ENCODE measurements at regions not wholly inside any gene's neighbourhood (a gene's known extent, or its start where the extent isn't known, plus 50 kb on each side); places are given as distances from the start of the nearest gene placed in this dataset.

DNA sequence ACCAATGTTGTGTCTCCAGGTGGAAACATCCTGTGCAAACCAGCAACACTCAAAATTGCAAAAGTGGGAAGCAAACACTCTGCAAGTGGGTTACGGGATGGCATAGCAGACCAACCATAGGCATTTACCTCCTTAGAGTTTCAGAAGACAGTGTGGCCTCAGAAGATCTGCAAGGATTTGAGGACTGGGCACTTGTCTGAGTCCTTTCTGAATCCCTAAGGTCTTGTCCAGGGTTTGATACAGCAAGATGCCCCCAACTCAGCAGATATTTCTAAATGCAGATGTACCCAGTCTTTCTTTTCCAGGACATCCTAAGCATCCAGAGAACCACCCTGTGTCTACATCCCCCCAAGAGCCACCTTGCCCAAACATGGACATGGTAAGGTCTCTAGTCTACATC lies 51.7 kb upstream of the SHANK2 start:
- TF ChIP-seq CTCF (IDR thresholded peaks at IDR 0.05; ENCODE audit: low read depth, low read length) (no peak), POLR2A (IDR thresholded peaks at IDR 0.05; ENCODE audit: extremely low read depth, insufficient read length) (no peak), MYC (IDR thresholded peaks at IDR 0.05; ENCODE audit: low read depth, low read length) (no peak)
- TF ChIP-seq, protein P1, sequence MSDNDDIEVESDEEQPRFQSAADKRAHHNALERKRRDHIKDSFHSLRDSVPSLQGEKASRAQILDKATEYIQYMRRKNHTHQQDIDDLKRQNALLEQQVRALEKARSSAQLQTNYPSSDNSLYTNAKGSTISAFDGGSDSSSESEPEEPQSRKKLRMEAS (IDR thresholded peaks at IDR 0.05; ENCODE audit: low read depth, low read length) = no peak

Data from NB4 (cell line).